Left cardiac atrium (tissue), 4 donors: ENCODE measurements at regions not wholly inside any gene's neighbourhood (a gene's known extent, or its start where the extent isn't known, plus 50 kb on each side); places are given as distances from the start of the nearest gene placed in this dataset.
A peak's percentile ranks its signal among the peaks of the same experiment; 100 is the strongest.

Source experiments
- ATAC-seq, 2 donors: fragments of 200-7000 bp; cut with Tn5 transposase; one replicate each; pipeline ENCODE4 v1.9.1; 2020; ENCODE audit warnings: mild to moderate bottlenecking in 2 of 2, moderate library complexity in 2 of 2
- DNase-seq: peaks from one replicate; pipeline ENCODE4 v3.0.0-alpha.2; 2020
- intact Hi-C, 2 donors: fragments of 100-400 bp; cut with DNase I; formaldehyde crosslinking; loops; one replicate each; pipeline versions ENCODE4 v1.14.1 to v1.15.1; 2022 to 2023
- donor health status: DM: no; HTN: yes; CAD: no.
- donor health status: DM: no; HTN: yes; CAD: no; lungs with severe emphysema.
- donor health status: DM: yes; HTN: yes; CAD: no.
- donor health status: Dilated cardiomyopathy.

DNA sequence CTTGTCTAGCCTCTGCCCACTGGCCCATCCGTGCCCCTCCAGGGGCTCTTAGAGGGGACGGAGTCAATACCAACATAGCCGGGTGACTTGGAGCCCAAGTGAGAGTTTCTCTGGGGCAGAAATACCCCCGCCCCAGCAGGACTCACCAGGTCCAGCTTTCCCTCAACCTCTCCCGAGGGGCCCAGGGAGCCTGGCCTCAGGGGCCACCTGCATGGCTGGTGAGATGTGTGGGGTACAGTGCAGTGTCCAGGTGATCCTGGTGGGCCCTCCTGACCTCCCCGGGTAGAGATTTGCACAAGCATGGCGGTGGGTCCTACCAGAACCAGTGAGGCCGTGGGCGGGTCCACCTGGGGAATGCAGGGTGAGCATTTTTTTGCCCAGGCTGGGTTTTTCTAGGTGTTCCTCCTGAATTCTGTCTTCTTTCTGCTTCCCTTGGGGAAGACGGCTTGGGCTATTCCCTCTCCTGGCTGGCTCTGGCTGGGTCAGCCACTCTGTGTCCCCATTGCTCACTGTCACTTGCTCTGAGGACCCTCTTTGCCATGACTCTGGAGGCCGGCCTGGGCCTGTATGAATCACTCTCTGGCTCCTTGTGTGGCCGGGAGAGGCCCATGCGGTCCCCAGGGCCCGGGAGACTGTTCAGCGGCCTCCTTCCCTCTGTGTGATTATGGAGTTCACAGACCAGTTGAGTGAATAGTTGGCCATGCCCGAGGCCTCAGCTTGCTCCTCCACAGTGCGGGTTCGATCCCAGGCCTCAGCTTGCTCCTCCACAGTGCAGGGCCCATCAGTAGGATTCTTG lies 71.0 kb upstream of the NKX1-1 start:
- DNase-seq (no peak), ATAC-seq (no peak)
- intact Hi-C loops, result no loop called here

- intact Hi-C loops, result no loop called here
Measured at GRCh38 chr4:1476140-1476513, 69.9 kb upstream of the NKX1-1 start.

GRCh38 chr4:1475277-1476139 lies 69.3 kb upstream of the NKX1-1 start:
- DNase-seq (no peak), ATAC-seq (no peak)
- intact Hi-C loops, result no loop called here

More at GRCh38 chr4:1476140-1476513, 69.9 kb upstream of the NKX1-1 start:
- DNase-seq (no peak), ATAC-seq (no peak)

GRCh38 chr4:1474126-1475090 lies 68.2 kb upstream of the NKX1-1 start:
- intact Hi-C loops, result no loop called here
- ATAC-seq (no peak), DNase-seq (peak; percentile 7)

GRCh38 chr4:1473718-1474117 lies 67.5 kb upstream of the NKX1-1 start:
- no peak for ATAC-seq
- DNase-seq, result no peak
- intact Hi-C loops, result no loop called here

- ATAC-seq, result no peak
- intact Hi-C loops, result no loop called here
- peak; percentile 7 for DNase-seq
Measured at GRCh38 chr4:1472911-1473518, 66.8 kb upstream of the NKX1-1 start.

DNA sequence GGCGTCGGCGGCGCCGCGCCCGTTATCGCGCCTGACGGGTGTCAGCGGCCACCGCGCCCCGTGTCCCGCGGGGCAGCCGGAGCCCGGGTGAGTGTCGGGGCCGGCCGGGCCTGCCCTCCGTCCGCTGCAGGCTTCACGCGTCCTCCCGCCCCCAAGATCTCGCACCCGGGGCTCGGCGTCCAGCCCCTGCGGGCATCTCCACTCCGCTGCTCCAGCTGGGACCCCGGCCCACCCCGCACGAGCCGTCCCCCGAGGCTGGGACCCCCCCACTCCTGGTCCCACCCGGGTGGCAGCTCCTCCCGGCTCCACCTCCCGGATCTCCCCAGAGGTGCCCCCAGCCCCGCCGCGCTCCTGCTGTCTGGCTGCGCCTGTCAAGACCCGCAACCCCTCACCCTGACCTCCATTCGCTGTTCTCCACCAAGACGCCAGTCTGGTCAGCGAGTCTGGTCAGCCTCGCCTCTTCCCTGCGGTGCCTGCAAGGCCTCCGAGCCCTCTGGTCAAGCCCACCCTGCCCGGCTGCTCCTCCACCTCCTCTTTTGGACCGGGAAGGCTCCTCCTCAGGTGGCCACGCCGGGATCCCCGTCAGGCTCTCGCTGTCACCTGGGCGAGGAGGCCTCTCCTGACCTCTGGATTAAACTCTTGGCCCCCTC lies 66.0 kb upstream of the NKX1-1 start:
- DNase-seq (peak; percentile 17), ATAC-seq (no peak)
- intact Hi-C loops, result no loop called here

GRCh38 chr4:1471443-1472147 lies 65.4 kb upstream of the NKX1-1 start:
- no peak for ATAC-seq
- DNase-seq, result peak; percentile 11
- intact Hi-C loops, result no loop called here

- intact Hi-C loops, result no loop called here
- DNase-seq (peak; percentile 9), ATAC-seq (no peak)
Measured at GRCh38 chr4:1470816-1471442, 64.7 kb upstream of the NKX1-1 start.

- no peak for ATAC-seq
- peak; percentile 10 for DNase-seq
- intact Hi-C loops, result no loop called here
Measured at GRCh38 chr4:1470393-1470670, 64.1 kb upstream of the NKX1-1 start.

DNA sequence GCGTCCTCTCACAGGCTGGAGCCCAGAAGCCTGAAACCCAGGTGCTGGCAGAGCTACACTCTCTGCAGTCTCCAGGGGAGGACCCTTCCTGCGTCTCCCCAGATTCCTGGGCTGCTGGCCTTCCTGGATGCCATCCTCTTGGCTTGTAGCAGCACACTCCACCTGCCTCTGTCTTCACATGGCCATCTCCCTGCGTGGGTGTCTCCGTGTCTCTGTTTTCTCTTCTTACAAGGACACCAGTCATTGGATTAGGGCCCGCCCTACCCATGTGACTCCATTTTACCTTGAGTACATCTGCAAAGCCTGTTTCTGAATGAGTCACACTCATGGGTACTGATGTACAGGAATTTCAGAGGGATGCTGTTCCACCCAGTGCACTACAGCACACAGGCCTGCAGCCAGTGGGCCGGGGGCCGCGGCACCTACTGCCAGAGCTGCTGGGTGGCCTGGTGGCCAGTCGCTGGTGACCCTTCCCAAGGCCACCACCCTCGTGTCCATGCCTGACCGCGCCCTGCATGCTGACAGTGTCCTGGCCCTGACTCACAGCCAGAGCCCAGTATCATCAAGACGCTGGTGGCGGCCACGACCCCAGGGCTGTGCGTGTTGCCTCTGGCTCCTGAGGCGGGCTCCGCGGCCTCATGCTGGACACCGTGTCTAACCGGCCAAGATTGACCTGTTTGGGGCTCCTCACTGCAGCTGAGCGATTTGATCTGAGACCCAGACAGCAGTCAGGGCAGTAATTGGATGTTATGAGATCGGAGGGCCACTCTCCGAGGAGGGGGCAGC lies 63.6 kb upstream of the NKX1-1 start:
- DNase-seq, result peak; percentile 10
- intact Hi-C loops, result no loop called here
- no peak for ATAC-seq

GRCh38 chr4:1469043-1469442 lies 62.8 kb upstream of the NKX1-1 start:
- intact Hi-C loops, result no loop called here
- ATAC-seq, result no peak
- peak; percentile 7 for DNase-seq

DNA sequence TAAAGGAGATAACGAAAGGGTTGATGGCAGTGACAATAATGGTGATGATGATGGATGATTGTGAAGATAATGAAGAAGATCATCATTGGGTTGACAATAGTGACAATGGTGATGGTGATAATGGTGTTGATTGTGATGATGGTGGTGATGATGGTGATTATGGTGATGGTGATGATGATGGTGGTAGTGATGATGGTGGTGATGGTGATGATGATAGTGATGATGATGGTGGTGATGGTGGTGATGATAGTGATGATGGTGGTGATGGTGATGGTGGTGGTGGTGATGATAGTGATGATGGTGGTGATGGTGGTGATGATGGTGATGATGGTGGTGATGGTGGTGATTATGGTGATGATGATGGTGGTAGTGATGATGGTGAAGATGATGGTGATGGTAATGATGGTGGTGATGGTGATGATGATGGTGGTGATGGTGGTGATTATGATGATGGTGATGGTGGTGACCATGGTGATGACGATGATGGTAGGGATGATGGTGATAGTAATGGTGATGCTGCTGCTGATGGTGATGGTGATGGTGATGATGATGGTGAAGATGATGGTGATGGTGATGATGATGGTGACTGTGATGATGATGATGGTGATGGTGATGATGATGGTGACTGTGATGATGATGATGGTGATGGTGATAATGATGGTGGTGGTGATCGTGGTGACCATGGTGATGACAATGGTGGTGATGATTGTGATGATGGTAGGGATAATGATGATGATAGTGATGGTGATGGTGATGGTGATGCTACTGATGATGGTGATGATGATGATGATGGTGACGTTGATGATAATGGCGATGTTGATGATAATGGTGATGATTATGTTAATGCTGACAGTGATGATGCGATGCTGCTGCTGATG lies 61.6 kb upstream of the NKX1-1 start:
- DNase-seq (no peak), ATAC-seq (no peak)
- intact Hi-C loops, result no loop called here

DNA sequence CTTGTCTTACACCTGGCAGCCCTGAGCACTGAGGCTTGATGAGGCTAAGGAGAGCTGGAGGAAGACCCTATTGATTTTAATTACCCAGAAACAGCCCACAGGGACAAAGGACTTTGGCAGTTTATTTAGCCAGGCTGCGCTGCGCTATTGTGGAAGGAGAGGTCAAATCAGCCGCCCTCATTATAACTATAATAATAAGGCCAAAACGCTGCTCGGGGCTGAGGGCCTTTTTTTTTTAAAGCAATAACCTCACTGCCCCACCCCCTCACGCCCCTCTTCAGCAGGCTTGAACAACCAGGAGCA lies 60.6 kb upstream of the NKX1-1 start:
- DNase-seq, result no peak
- ATAC-seq, result no peak
- intact Hi-C loops, result no loop called here

DNA sequence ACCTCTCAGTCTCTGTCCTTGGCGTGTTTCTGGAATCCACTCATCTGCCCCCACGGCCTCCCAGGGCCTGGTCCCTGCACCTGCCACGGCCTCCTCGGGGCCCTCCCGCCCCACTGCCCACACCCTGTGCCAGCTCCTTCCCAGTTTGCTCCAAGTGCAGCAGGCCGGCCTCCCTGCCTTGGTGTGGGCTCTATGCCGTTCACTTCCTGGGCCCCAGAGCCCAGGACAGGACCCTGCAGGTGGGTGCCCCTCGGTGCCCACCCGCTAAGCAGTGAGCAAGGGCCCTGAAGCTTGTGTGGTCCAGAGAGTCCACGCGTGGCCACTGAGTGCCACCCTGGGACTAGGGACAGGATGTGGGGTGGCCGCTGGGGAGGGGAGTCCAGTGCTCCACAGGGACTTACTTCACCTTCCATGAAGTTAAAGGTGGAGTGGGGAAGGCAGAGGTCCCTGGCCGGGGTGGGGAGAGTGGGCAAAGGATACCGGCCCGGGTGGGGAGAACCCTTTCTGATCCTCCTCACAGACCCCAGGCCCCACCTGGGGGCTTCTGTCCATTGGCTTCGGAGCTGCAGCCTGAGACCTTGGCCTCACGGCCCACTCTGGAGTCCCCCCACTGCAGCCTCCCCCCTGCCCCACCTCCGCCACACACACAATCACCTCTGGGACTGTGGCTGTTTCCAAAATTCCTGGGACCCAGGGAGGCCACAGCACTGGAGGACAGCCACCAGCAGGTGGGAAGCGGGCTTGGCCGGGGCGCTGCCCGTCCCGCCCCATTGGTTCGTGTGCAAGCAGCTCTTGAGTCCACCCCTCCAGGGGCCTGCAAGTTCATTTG lies 60.0 kb upstream of the NKX1-1 start:
- ATAC-seq, result no peak
- no peak for DNase-seq

More for the DNA sequence above, 60.0 kb upstream of the NKX1-1 start:
- intact Hi-C loops, result no loop called here
